ENCODE measurements at regions not wholly inside any gene's neighbourhood (a gene's known extent, or its start where the extent isn't known, plus 50 kb on each side); places are given as distances from the start of the nearest gene placed in this dataset.

DNA sequence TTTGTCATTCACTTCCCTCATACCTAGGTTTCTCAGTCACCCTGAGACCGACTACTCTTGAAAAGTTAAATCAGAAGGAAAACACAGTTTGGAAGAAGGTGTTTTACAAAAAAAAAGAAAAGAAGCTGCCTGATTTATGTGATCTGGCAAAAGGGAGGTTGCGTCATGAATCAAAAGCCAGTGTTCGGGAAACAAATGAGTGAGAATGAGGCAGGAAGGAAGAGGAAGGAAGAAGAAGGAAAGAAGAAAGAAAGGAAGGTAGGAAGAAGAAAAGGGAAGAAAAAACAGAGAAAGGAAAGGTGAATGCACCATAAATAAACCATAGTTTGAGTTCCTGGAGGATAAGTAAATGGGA lies 314.6 kb downstream of the BLID start:
- CTCF ChIA-PET = no interaction called here
- no peak overlapping the region for H3K27ac ChIP-seq (ENCODE audit: low read length)
- no peak for DNase-seq (ENCODE audit: low read depth, low spot score)
- ATAC-seq = no peak
- POLR2A ChIA-PET = no interaction called here
- in situ Hi-C loops (cut with HindIII; ENCODE audit: low pct_unique_long_range_greater_than_20kb, low sequenced_read_pairs) = no loop called here
- TF ChIP-seq POLR2AphosphoS5 (IDR thresholded peaks at IDR 0.05; ENCODE audit: low read depth, low read length) (no peak), TCF7L2 (IDR thresholded peaks at IDR 0.05; ENCODE audit: low read depth, low read length) (no peak), SIN3A (IDR thresholded peaks at IDR 0.05; ENCODE audit: borderline replicate concordance, insufficient read depth, low read depth, low read length) (no peak)
- TF ChIP-seq, protein P1, sequence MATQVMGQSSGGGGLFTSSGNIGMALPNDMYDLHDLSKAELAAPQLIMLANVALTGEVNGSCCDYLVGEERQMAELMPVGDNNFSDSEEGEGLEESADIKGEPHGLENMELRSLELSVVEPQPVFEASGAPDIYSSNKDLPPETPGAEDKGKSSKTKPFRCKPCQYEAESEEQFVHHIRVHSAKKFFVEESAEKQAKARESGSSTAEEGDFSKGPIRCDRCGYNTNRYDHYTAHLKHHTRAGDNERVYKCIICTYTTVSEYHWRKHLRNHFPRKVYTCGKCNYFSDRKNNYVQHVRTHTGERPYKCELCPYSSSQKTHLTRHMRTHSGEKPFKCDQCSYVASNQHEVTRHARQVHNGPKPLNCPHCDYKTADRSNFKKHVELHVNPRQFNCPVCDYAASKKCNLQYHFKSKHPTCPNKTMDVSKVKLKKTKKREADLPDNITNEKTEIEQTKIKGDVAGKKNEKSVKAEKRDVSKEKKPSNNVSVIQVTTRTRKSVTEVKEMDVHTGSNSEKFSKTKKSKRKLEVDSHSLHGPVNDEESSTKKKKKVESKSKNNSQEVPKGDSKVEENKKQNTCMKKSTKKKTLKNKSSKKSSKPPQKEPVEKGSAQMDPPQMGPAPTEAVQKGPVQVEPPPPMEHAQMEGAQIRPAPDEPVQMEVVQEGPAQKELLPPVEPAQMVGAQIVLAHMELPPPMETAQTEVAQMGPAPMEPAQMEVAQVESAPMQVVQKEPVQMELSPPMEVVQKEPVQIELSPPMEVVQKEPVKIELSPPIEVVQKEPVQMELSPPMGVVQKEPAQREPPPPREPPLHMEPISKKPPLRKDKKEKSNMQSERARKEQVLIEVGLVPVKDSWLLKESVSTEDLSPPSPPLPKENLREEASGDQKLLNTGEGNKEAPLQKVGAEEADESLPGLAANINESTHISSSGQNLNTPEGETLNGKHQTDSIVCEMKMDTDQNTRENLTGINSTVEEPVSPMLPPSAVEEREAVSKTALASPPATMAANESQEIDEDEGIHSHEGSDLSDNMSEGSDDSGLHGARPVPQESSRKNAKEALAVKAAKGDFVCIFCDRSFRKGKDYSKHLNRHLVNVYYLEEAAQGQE (IDR thresholded peaks at IDR 0.05; ENCODE audit: insufficient read depth in 1 of 2, low read depth in 2 of 2, low read length in 1 of 2) = no peak
- TF ChIP-seq, protein P2, sequence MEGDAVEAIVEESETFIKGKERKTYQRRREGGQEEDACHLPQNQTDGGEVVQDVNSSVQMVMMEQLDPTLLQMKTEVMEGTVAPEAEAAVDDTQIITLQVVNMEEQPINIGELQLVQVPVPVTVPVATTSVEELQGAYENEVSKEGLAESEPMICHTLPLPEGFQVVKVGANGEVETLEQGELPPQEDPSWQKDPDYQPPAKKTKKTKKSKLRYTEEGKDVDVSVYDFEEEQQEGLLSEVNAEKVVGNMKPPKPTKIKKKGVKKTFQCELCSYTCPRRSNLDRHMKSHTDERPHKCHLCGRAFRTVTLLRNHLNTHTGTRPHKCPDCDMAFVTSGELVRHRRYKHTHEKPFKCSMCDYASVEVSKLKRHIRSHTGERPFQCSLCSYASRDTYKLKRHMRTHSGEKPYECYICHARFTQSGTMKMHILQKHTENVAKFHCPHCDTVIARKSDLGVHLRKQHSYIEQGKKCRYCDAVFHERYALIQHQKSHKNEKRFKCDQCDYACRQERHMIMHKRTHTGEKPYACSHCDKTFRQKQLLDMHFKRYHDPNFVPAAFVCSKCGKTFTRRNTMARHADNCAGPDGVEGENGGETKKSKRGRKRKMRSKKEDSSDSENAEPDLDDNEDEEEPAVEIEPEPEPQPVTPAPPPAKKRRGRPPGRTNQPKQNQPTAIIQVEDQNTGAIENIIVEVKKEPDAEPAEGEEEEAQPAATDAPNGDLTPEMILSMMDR (IDR thresholded peaks at IDR 0.05) = no peak
- H3K4me1 ChIP-seq (ENCODE audit: control insufficient read depth, insufficient read depth, low read length) = no peaks in the 10 kb centered on the region
- H3K9me3 ChIP-seq (ENCODE audit: control insufficient read depth, insufficient read depth, low read depth, low read length) = no peaks in the 10 kb centered on the region; the same call in 1 of the 2 replicates
- H3K4me3 ChIP-seq (ENCODE audit: low read depth in 2 of 2, low read length in 2 of 2) = no peak overlapping the region
- no peaks in the 10 kb centered on the region for H3K27me3 ChIP-seq (ENCODE audit: control insufficient read depth, insufficient read depth, low read length)
- BruUV-seq (replicated peaks) = no TSS peak
- intact Hi-C loops (cut with micrococcal nuclease; ENCODE audit: unreplicated experiment) = no loop called here
- H3K36me3 ChIP-seq (ENCODE audit: control insufficient read depth, insufficient read depth, low read length) = no peaks in the 10 kb centered on the region

DNA sequence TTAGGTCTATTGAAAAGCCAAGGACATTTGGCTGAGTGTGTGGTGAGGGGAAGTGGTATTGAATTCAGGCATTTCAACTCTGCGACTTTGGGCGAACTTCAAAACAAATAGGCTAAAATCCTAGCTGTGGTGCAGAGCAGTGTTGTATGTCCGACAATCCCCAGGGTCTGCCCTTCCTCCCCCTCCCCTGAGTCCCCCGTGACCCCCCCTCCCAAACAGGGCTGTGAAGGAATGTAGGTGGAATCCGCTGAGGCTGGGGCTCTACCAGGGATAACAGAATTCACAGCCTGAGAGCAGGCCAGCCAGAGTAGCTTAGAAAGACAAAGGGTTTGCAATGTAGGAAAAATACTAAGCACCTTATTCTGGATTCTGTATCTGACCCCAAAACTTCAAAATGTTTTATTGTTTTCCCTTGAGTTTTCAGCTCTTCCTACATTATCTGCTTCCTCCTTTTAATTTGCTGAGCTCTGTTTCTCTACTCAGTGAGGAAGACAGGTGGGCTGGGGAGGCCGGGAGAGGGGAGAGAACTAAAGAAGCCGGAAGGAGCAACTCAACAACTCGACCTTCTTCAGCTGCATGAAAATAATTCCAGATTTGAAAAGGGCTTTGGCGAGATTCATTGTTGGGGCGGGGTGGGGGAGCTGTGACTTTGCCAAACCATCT lies 315.2 kb downstream of the BLID start:
- Histone ChIP-seq H3K4me3 (ENCODE audit: low read depth in 2 of 2, low read length in 2 of 2) (no peak overlapping the region), H3K27ac (ENCODE audit: low read length) (no peak overlapping the region), H3K4me1 (ENCODE audit: control insufficient read depth, insufficient read depth, low read length) (no peaks in the 10 kb centered on the region), H3K36me3 (ENCODE audit: control insufficient read depth, insufficient read depth, low read length) (no peaks in the 10 kb centered on the region), H3K9me3 (ENCODE audit: control insufficient read depth, insufficient read depth, low read depth, low read length) (no peaks in the 10 kb centered on the region; the same call in 1 of the 2 replicates), H3K27me3 (ENCODE audit: control insufficient read depth, insufficient read depth, low read length) (no peaks in the 10 kb centered on the region)
- ChIA-PET POLR2A (no interaction called here), CTCF (no interaction called here)
- in situ Hi-C loops (cut with HindIII; ENCODE audit: low pct_unique_long_range_greater_than_20kb, low sequenced_read_pairs) (no loop called here), intact Hi-C loops (cut with micrococcal nuclease; ENCODE audit: unreplicated experiment) (no loop called here)
- DNase-seq (ENCODE audit: low read depth, low spot score) (no peak), ATAC-seq (no peak)
- no TSS peak for BruUV-seq (replicated peaks)
- TF ChIP-seq TCF7L2 (IDR thresholded peaks at IDR 0.05; ENCODE audit: low read depth, low read length) (no peak), SIN3A (IDR thresholded peaks at IDR 0.05; ENCODE audit: borderline replicate concordance, insufficient read depth, low read depth, low read length) (no peak), POLR2AphosphoS5 (IDR thresholded peaks at IDR 0.05; ENCODE audit: low read depth, low read length) (no peak)
- TF ChIP-seq, protein P2 (IDR thresholded peaks at IDR 0.05) = no peak

All from Panc1 (cell line).